ENCODE measurements at regions not wholly inside any gene's neighbourhood (a gene's known extent, or its start where the extent isn't known, plus 50 kb on each side); places are given as distances from the start of the nearest gene placed in this dataset.

- Histone ChIP-seq H3K4me3 (no peak overlapping the region), H3K9me3 (replicated peaks; ENCODE audit: control insufficient read depth, insufficient read depth, low read depth, low read length) (no peaks in the 10 kb centered on the region), H3K79me2 (ENCODE audit: control insufficient read depth, insufficient read depth, low read length) (no peaks in the 10 kb centered on the region), H3K36me3 (ENCODE audit: control insufficient read depth, insufficient read depth, low read length) (no peaks in the 10 kb centered on the region), H2AFZ (ENCODE audit: low read depth, low read length) (no peak overlapping the region), H3K9me1 (ENCODE audit: control insufficient read depth, insufficient read depth, low read length) (no peaks in the 10 kb centered on the region), H3K27me3 (ENCODE audit: control insufficient read depth in 2 of 2, insufficient read depth in 2 of 2, low read length in 2 of 2) (peaks cover 0 to 20% of the 10 kb centered on the region in 2 experiments; a peak in 3 of 5 replicates), H3K4me1 (replicated peaks in 1 of 2; ENCODE audit: control insufficient read depth in 2 of 2, insufficient read depth in 2 of 2, low read length in 2 of 2) (no peaks in the 10 kb centered on the region), H4K20me1 (replicated peaks; ENCODE audit: control insufficient read depth, insufficient read depth, low read length) (no peaks in the 10 kb centered on the region), H3K9ac (ENCODE audit: insufficient read depth in 1 of 2, low read depth in 2 of 2, low read length in 2 of 2) (no peak overlapping the region), H3K27ac (ENCODE audit: extremely low read depth, low read depth, low read length) (no peak overlapping the region), H3K4me2 (ENCODE audit: insufficient read depth, low read length) (no peak overlapping the region)
- BruUV-seq (replicated peaks), result no TSS peak
- under 1% methylated on average over 16 of the region's 17 CpGs for WGBS (ENCODE audit: insufficient coverage, low coverage, missing lambda C conversion rate)
- TF ChIP-seq RBM17 (IDR thresholded peaks at IDR 0.05; ENCODE audit: borderline replicate concordance, low read depth, low read length) (no peak), HLTF (IDR thresholded peaks at IDR 0.05) (no peak), SMARCA5 (IDR thresholded peaks at IDR 0.05) (no peak), ZNF76 (CRISPR knock-in tag; IDR thresholded peaks at IDR 0.05; ENCODE audit: borderline replicate concordance) (no peak), LARP7 (IDR thresholded peaks at IDR 0.05) (no peak)
- TF ChIP-seq, protein P1, sequence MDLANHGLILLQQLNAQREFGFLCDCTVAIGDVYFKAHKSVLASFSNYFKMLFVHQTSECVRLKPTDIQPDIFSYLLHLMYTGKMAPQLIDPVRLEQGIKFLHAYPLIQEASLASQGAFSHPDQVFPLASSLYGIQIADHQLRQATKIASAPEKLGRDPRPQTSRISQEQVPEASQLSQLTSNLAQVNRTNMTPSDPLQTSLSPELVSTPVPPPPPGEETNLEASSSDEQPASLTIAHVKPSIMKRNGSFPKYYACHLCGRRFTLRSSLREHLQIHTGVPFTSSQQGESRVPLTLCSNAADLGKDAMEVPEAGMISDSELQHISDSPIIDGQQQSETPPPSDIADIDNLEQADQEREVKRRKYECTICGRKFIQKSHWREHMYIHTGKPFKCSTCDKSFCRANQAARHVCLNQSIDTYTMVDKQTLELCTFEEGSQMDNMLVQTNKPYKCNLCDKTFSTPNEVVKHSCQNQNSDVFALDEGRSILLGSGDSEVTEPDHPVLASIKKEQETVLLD (IDR thresholded peaks at IDR 0.05), result no peak
- TF ChIP-seq, protein P2, sequence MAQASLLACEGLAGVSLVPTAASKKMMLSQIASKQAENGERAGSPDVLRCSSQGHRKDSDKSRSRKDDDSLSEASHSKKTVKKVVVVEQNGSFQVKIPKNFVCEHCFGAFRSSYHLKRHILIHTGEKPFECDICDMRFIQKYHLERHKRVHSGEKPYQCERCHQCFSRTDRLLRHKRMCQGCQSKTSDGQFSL (CRISPR knock-in tag; IDR thresholded peaks at IDR 0.05), result no peak
- TF ChIP-seq, protein P2 (tag; IDR thresholded peaks at IDR 0.05), result no peak
- intact Hi-C loops (cut with micrococcal nuclease) (no loop called here), in situ Hi-C loops (cut with MboI) (no loop called here)
- ATAC-seq (no peak), FAIRE-seq (no peak), DNase-seq (ENCODE audit: extremely low read depth in 1 of 4, low spot score in 3 of 4) (no peak)
- ChIA-PET CTCF (ENCODE audit: low intra/inter-chr PET ratio) (no interaction called here), POLR2A (no interaction called here)
Measured at GRCh38 chr2:236772220-236772837, 202.7 kb downstream of the ACKR3 start.

Data from K562 (cell line).